Adrenal gland (tissue), 9 donors: ENCODE measurements at regions not wholly inside any gene's neighbourhood (a gene's known extent, or its start where the extent isn't known, plus 50 kb on each side); places are given as distances from the start of the nearest gene placed in this dataset.
"Not testable (repeated sequence)": the region's sequence is repeated elsewhere in the genome, so short reads cannot be mapped to it uniquely, and the experiment has no call there.

Source experiments
- DNase-seq, 7 donors: peaks; one replicate each; pipeline ENCODE4 v3.0.0-alpha.2; 2019 to 2020
- H3K27ac ChIP-seq, 5 donors: fragments of 200-600 bp; sonication (generic) in 4 of 5; 1 replicate in 3 of 5; 2 replicates in 2 of 5; pipeline versions ENCODE4 v1.5.1 to v1.8.0; 2016 to 2020; ENCODE audit warnings: mild to moderate bottlenecking in 1 of 5
- H3K27me3 ChIP-seq: fragments of 200-600 bp; 2 replicates; pipeline ENCODE4 v1.8.0; 2021
- H3K36me3 ChIP-seq, 2 donors: fragments of 200-600 bp; replicated peaks in 1 of 2; 1 replicate in 1 of 2; 2 replicates in 1 of 2; pipeline versions ENCODE4 v1.5.1 to v1.8.0; 2018 to 2022
- H3K4me1 ChIP-seq, 2 donors: fragments of 200-600 bp; replicated peaks in 1 of 2; 1 replicate in 1 of 2; 2 replicates in 1 of 2; pipeline versions ENCODE4 v1.5.1 to v1.8.0; 2018 to 2021
- H3K4me3 ChIP-seq, 4 donors: fragments of 200-600 bp; sonication (generic) in 3 of 4; one replicate each; pipeline ENCODE4 v1.5.1; 2016 to 2018
- H3K9me3 ChIP-seq, 3 donors: fragments of 200-600 bp; sonication (generic) in 1 of 3; replicated peaks in 1 of 3; 1 replicate in 2 of 3; 2 replicates in 1 of 3; pipeline versions ENCODE4 v1.5.1 to v1.8.0; 2016 to 2021
- CTCF ChIP-seq, 6 experiments: fragments of 450-650 bp in 4 of 6; fragments of 200-600 bp in 2 of 6; sonication (generic) in 1 of 6; IDR thresholded peaks; 1 replicate in 5 of 6; 2 replicates in 1 of 6; pipeline versions ENCODE4 v1.5.1 to v1.8.0; 2016 to 2021; ENCODE audit warnings: antibody characterized with exemption in 6 of 6, mild to moderate bottlenecking in 2 of 6, moderate library complexity in 1 of 6
- POLR2A ChIP-seq, 2 donors: fragments of 450-650 bp; IDR thresholded peaks; one replicate each; pipeline ENCODE4 v1.6.1; 2017; ENCODE audit warnings: antibody characterized with exemption in 2 of 2, mild to moderate bottlenecking in 2 of 2, moderate library complexity in 1 of 2
- WGBS, 4 donors: extraction: QIAGEN DNeasy Blood & Tissue Kit in 2 of 4; methylation state at CpG; one replicate each; pipeline versions ENCODE4 v1.1.5 to v1.1.7; 2013 to 2017; 5-methylcytosine and 5-hydroxymethylcytosine counted together
- intact Hi-C, 2 donors: fragments of 100-400 bp; cut with DNase I; formaldehyde crosslinking; loops; one replicate each; pipeline versions ENCODE4 v1.14.1 to v1.15.0; 2022 to 2023
- donor health status: healthy with polysubstance abuse.
- donor health status: Bipolar disorder and iron deficiency.
- donor health status: DM: yes; HTN: yes; CAD: no.
- donor health status: DM: no; HTN: no; CAD: no.
- donor health status: DM: no; HTN: no; CAD: no.

GRCh38 chrX:139018436-139018835 lies 306.9 kb upstream of the FGF13 start:
- no peaks in the 10 kb centered on the region for H3K4me1 ChIP-seq
- DNase-seq, result no peak
- H3K27me3 ChIP-seq, result no peaks in the 10 kb centered on the region
- peaks cover 0 to 6% (median 0%) of the 10 kb centered on the region in 3 donors for H3K9me3 ChIP-seq
- TF ChIP-seq POLR2A (IDR thresholded peaks at IDR 0.05), result no peak
- no peak for TF ChIP-seq CTCF (IDR thresholded peaks at IDR 0.05)
- H3K4me3 ChIP-seq, result no peak overlapping the region
- H3K27ac ChIP-seq, result no peak overlapping the region
- H3K36me3 ChIP-seq, result no peaks in the 10 kb centered on the region
- intact Hi-C loops, result no loop called here
- WGBS, 4 donors, result 52 to 80% (median 60%) methylated on average over 1 to 2 of the region's 2 CpGs

GRCh38 chrX:139015627-139016026 lies 304.1 kb upstream of the FGF13 start:
- Histone ChIP-seq H3K4me3 (no peak overlapping the region), H3K4me1 (no peaks in the 10 kb centered on the region), H3K36me3 (no peaks in the 10 kb centered on the region), H3K27ac (no peak overlapping the region), H3K27me3 (no peaks in the 10 kb centered on the region), H3K9me3 (peaks cover 0 to 6% (median 0%) of the 10 kb centered on the region in 3 donors)
- 81 to 93% (median 85%) methylated on average over 1 of the region's 1 CpG for WGBS, 4 donors
- TF ChIP-seq CTCF (IDR thresholded peaks at IDR 0.05) (no peak), POLR2A (IDR thresholded peaks at IDR 0.05) (no peak)
- DNase-seq, result no peak
- intact Hi-C loops, result no loop called here

- no peak overlapping the region for H3K4me3 ChIP-seq
- no peaks in the 10 kb centered on the region for H3K36me3 ChIP-seq
- H3K4me1 ChIP-seq, result no peaks in the 10 kb centered on the region
- 77 to 100% (median 82%) methylated on average over 1 to 4 of the region's 4 CpGs for WGBS, 4 donors
- no peaks in the 10 kb centered on the region for H3K9me3 ChIP-seq
- H3K27me3 ChIP-seq, result no peaks in the 10 kb centered on the region
- no peak for TF ChIP-seq CTCF (IDR thresholded peaks at IDR 0.05)
- TF ChIP-seq POLR2A (IDR thresholded peaks at IDR 0.05), result no peak
- no peak for DNase-seq
- intact Hi-C loops, result no loop called here
- H3K27ac ChIP-seq, result no peak overlapping the region
These were observed 296.7 kb upstream of the FGF13 start for GRCh38 chrX:139008185-139008584.

- H3K27me3 ChIP-seq, intact Hi-C loops, DNase-seq, H3K36me3 ChIP-seq, H3K4me1 ChIP-seq, H3K9me3 ChIP-seq, H3K4me3 ChIP-seq, H3K27ac ChIP-seq: not testable (repeated sequence)
- 86 to 99% (median 92%) methylated on average over 12 to 26 of the region's 34 CpGs for whole genome bisulfite sequencing, 4 donors
These were observed 292.5 kb upstream of the FGF13 start for GRCh38 chrX:139003856-139004527.

- Histone ChIP-seq H3K4me3 (no peak overlapping the region), H3K4me1 (no peaks in the 10 kb centered on the region), H3K27ac (no peak overlapping the region), H3K36me3 (no peaks in the 10 kb centered on the region), H3K27me3 (no peaks in the 10 kb centered on the region), H3K9me3 (no peaks in the 10 kb centered on the region)
- WGBS, 4 donors, result 72 to 80% (median 75%) methylated on average over 3 of the region's 3 CpGs
- TF ChIP-seq POLR2A (IDR thresholded peaks at IDR 0.05) (no peak), CTCF (IDR thresholded peaks at IDR 0.05) (no peak)
- intact Hi-C loops, result no loop called here
- no peak for DNase-seq
These were observed 290.8 kb upstream of the FGF13 start for GRCh38 chrX:139002319-139002718.
